ENCODE measurements at regions not wholly inside any gene's neighbourhood (a gene's known extent, or its start where the extent isn't known, plus 50 kb on each side); places are given as distances from the start of the nearest gene placed in this dataset.

- no peak for DNase-seq
These were observed 745.3 kb upstream of the EPHA6 start for GRCh38 chr3:96069065-96069464.

GRCh38 chr3:96070678-96071077 is 743.7 kb upstream of the EPHA6 start:
- DNase-seq = no peak

GRCh38 chr3:96071097-96071496 is 743.3 kb upstream of the EPHA6 start:
- DNase-seq = no peak

GRCh38 chr3:96072226-96072625 is 742.2 kb upstream of the EPHA6 start:
- DNase-seq = no peak

- DNase-seq = no peak
These were observed 730.8 kb upstream of the EPHA6 start for GRCh38 chr3:96083610-96084009.

- no peak for DNase-seq
These were observed 728.4 kb upstream of the EPHA6 start for GRCh38 chr3:96086018-96086417.

- no peak for DNase-seq
These were observed 713.3 kb upstream of the EPHA6 start for GRCh38 chr3:96101006-96101560.

GRCh38 chr3:96106701-96107100 is 707.7 kb upstream of the EPHA6 start:
- no peak for DNase-seq
